ENCODE measurements at regions not wholly inside any gene's neighbourhood (a gene's known extent, or its start where the extent isn't known, plus 50 kb on each side); places are given as distances from the start of the nearest gene placed in this dataset.

DNA sequence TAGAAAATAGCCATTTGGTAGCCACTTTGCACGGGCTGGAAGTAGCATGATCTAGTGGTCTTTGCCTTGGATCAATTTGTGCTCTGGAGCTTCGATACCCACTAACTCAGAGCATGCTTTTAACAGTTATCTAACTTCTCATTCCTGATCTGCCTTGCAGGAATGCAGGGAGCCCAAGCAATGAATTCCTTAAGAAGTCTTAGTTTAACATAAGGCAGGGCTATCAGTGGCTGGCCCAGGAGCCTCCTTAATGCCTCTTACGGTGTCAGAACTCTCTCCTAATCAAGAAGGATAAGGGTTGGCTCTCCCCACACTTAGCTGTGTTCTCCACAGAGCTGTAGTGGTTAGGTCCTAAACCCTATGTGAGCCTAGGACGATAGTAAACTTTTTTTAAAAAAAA is 95.8 kb upstream of the TBCA start:
- no peak overlapping the region for H3K27ac ChIP-seq
- TF ChIP-seq, protein P1, sequence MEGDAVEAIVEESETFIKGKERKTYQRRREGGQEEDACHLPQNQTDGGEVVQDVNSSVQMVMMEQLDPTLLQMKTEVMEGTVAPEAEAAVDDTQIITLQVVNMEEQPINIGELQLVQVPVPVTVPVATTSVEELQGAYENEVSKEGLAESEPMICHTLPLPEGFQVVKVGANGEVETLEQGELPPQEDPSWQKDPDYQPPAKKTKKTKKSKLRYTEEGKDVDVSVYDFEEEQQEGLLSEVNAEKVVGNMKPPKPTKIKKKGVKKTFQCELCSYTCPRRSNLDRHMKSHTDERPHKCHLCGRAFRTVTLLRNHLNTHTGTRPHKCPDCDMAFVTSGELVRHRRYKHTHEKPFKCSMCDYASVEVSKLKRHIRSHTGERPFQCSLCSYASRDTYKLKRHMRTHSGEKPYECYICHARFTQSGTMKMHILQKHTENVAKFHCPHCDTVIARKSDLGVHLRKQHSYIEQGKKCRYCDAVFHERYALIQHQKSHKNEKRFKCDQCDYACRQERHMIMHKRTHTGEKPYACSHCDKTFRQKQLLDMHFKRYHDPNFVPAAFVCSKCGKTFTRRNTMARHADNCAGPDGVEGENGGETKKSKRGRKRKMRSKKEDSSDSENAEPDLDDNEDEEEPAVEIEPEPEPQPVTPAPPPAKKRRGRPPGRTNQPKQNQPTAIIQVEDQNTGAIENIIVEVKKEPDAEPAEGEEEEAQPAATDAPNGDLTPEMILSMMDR (IDR thresholded peaks at IDR 0.05) = no peak
- DNase-seq = no peak

DNA sequence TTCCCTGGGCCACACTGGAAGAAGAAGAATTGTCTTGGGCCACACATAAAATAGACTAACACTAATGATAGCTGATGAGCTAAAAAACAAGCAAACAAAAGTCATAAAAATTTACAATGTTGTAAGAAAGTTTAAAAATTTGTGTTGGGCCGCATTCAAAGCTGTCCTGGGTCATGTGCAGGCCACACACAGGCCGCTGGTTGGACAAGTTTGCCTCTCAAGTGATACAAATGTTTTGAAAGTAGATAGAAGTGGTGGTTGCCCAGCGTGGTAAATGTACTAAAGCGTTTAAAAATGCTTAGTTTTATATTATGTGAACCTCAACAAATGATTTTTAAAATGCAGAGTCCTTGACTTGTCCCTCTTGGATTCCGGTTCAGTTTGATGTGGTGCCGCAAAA is 94.9 kb upstream of the TBCA start:
- TF ChIP-seq, protein P1 (IDR thresholded peaks at IDR 0.05) = no peak
- no peaks in the 10 kb centered on the region for H3K27me3 ChIP-seq
- H3K4me3 ChIP-seq = no peak overlapping the region
- ATAC-seq = no peak
- DNase-seq = no peak
- H3K4me1 ChIP-seq = no peaks in the 10 kb centered on the region
- intact Hi-C loops (cut with DNase I) = no loop called here
- H3K36me3 ChIP-seq = no peaks in the 10 kb centered on the region
- H3K27ac ChIP-seq = no peak overlapping the region
- H3K9me3 ChIP-seq = no peaks in the 10 kb centered on the region

More for the DNA sequence above, 95.8 kb upstream of the TBCA start:
- Histone ChIP-seq H3K27me3 (no peaks in the 10 kb centered on the region), H3K4me3 (no peak overlapping the region), H3K4me1 (peaks cover 0 to 8% of the 10 kb centered on the region in 2 donors), H3K36me3 (no peaks in the 10 kb centered on the region), H3K9me3 (no peaks in the 10 kb centered on the region)
- intact Hi-C loops (cut with DNase I) = no loop called here
- no peak for ATAC-seq

DNA sequence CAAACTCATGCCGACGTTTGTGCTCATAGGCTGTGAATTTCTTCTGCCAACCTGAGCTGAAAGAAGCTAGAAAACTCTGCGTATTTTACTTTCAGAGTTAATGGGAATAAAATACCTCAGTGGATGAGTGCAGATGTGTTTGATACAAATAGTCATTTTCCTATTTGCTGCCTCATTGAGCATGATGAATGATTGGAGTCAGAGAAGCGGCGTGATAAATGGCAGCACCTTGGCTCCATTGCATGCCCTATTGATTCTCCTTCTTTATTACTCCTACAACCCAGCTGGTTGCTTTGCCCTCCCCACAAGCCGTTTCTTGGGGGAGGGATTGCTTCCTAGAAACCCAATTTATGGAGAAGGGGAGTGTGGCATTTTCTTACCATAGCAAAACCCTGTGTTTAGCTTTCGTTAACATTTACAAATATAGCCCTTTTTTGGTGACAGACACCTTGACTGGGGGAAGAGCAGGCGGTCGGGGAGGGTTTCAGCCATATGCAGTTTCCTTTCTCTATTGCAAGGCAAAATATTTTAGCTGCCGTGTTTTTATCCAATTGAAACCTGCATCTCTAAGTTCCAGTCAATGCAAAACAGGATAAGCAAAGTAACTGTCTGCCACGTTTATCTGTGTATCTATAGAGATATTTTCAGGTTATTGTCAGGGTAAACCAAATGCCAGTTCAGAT is 93.1 kb upstream of the TBCA start:
- no peak for ATAC-seq
- intact Hi-C loops (cut with DNase I) = no loop called here
- TF ChIP-seq, protein P1 (IDR thresholded peaks at IDR 0.05) = no peak

DNA sequence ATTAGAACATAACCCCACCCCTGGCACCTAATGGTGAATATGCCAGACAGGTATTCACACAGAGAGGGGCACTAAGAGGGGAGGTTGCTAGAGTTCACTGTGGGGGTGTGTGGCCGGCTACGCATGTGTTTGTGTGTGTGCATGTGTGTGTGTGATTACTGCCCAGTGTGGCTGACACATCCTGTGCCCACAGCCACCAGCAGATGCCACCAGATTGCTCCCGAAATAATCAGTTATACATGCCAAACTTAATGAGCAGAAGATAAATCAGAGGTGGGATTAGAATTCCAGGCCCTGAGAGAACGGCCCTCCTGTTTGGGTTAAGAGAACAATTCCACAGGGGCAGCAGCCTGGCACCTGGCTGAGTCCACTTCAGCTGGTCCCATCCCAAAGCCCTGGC is 91.8 kb upstream of the TBCA start:
- ATAC-seq (no peak), DNase-seq (no peak)
- H3K4me3 ChIP-seq = no peak overlapping the region
- H3K27me3 ChIP-seq = no peaks in the 10 kb centered on the region
- intact Hi-C loops (cut with DNase I) = no loop called here
- no peak overlapping the region for H3K27ac ChIP-seq
- H3K4me1 ChIP-seq = peaks cover 0 to 15% of the 10 kb centered on the region in 2 donors
- TF ChIP-seq, protein P1 (IDR thresholded peaks at IDR 0.05) = no peak
- no peaks in the 10 kb centered on the region for H3K9me3 ChIP-seq
- no peaks in the 10 kb centered on the region for H3K36me3 ChIP-seq

More for the DNA sequence above, 93.1 kb upstream of the TBCA start:
- Histone ChIP-seq H3K9me3 (no peaks in the 10 kb centered on the region), H3K4me1 (peaks cover 0 to 15% of the 10 kb centered on the region in 2 donors), H3K27me3 (no peaks in the 10 kb centered on the region), H3K36me3 (no peaks in the 10 kb centered on the region), H3K4me3 (no peak overlapping the region), H3K27ac (no peak overlapping the region)
- no peak for DNase-seq

DNA sequence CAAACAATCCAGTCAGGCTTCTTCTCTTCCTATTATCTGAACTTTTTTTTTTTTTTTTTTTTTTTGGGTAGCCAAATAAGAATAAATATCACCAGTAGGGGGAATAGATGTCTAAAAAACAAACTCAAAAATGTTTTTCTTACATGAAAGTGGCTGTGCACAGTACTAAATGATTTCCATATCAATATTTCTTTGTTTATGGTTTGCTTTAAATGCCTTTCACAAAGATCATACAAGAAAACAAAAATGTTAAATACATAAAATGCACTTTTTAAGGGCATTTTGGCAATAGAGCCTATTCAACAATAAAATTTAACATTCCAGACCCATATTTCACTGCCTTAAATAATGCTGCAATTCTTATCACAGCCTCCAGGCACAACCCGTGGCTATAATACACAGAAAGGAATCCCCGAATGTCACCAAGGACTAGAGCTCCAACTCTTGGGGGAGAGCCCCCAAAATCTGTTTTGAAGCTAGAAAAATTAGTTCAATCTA is 91.1 kb upstream of the TBCA start:
- Histone ChIP-seq H3K4me1 (peaks cover 0 to 15% of the 10 kb centered on the region in 2 donors), H3K9me3 (no peaks in the 10 kb centered on the region), H3K4me3 (no peak overlapping the region), H3K36me3 (no peaks in the 10 kb centered on the region), H3K27ac (no peak overlapping the region), H3K27me3 (no peaks in the 10 kb centered on the region)
- no peak for ATAC-seq
- TF ChIP-seq, protein P1 (IDR thresholded peaks at IDR 0.05) = no peak
- no peak for DNase-seq
- intact Hi-C loops (cut with DNase I) = no loop called here
